Mesenchymal stem cell (in vitro differentiated cells and primary cell): ENCODE measurements at regions not wholly inside any gene's neighbourhood (a gene's known extent, or its start where the extent isn't known, plus 50 kb on each side); places are given as distances from the start of the nearest gene placed in this dataset.

Experiments used
- DNase-seq: peaks from one replicate; pipeline ENCODE4 v3.0.0-alpha.2; 2013
- H2AFZ ChIP-seq: one replicate; pipeline ENCODE4 v1.6.1; 2013; ENCODE audit warnings: low read depth, mild to moderate bottlenecking, control low read depth, inconsistent platforms, low read length, moderate library complexity
- H2AK5ac ChIP-seq: 2 replicates; pipeline ENCODE4 v1.6.1; 2013; ENCODE audit warnings: low read length, moderate library complexity, mild to moderate bottlenecking, inconsistent platforms; ENCODE audit not compliant: severe bottlenecking
- H2BK120ac ChIP-seq: one replicate; pipeline ENCODE4 v1.6.1; 2013; ENCODE audit warnings: low read depth, mild to moderate bottlenecking, inconsistent platforms, low read length, moderate library complexity
- H2BK12ac ChIP-seq, 2 experiments: one replicate each; pipeline ENCODE4 v1.6.1; 2013; ENCODE audit warnings: inconsistent platforms in 2 of 2, low read length in 2 of 2, mild to moderate bottlenecking in 2 of 2, moderate library complexity in 2 of 2, control low read depth in 1 of 2
- H2BK15ac ChIP-seq: one replicate; pipeline ENCODE4 v1.6.1; 2013; ENCODE audit warnings: mild to moderate bottlenecking, low read depth, inconsistent platforms; ENCODE audit not compliant: poor library complexity, severe bottlenecking
- H2BK5ac ChIP-seq: 2 replicates; pipeline ENCODE4 v1.6.1; 2013; ENCODE audit warnings: low read depth, mild to moderate bottlenecking, low read length, control low read depth, inconsistent platforms; ENCODE audit not compliant: poor library complexity, severe bottlenecking
- H3K14ac ChIP-seq, 2 experiments: one replicate each; pipeline ENCODE4 v1.6.1; 2013; ENCODE audit warnings: inconsistent platforms in 2 of 2, low read length in 2 of 2, control low read depth in 1 of 2, mild to moderate bottlenecking in 1 of 2, moderate library complexity in 1 of 2
- H3K18ac ChIP-seq, 2 experiments: one replicate each; pipeline ENCODE4 v1.6.1; 2013; ENCODE audit warnings: inconsistent platforms in 2 of 2, low read length in 2 of 2, control low read depth in 1 of 2, low read depth in 1 of 2, mild to moderate bottlenecking in 1 of 2
- H3K23ac ChIP-seq, 2 experiments: one replicate each; pipeline ENCODE4 v1.6.1; 2013; ENCODE audit warnings: inconsistent platforms in 2 of 2, low read length in 2 of 2, mild to moderate bottlenecking in 2 of 2, moderate library complexity in 2 of 2, control low read depth in 1 of 2
- H3K27ac ChIP-seq: 2 replicates; pipeline ENCODE4 v1.5.1; 2013; ENCODE audit warnings: mild to moderate bottlenecking, moderate library complexity, low read length, control low read depth, inconsistent platforms; ENCODE audit not compliant: poor library complexity, severe bottlenecking
- H3K27me3 ChIP-seq, 2 experiments: 2 replicates each; pipeline versions ENCODE4 v1.6.1 to v1.7.0; 2013; ENCODE audit warnings: low read length in 2 of 2, mild to moderate bottlenecking in 2 of 2, moderate library complexity in 2 of 2, control low read depth in 1 of 2, inconsistent platforms in 1 of 2; ENCODE audit not compliant: control insufficient read depth in 1 of 2, insufficient read depth in 1 of 2
- H3K36me3 ChIP-seq, 2 experiments: 2 replicates each; pipeline versions ENCODE4 v1.6.1 to v1.7.0; 2013; ENCODE audit warnings: low read length in 2 of 2, control low read depth in 1 of 2, inconsistent platforms in 1 of 2, low read depth in 1 of 2, mild to moderate bottlenecking in 1 of 2; ENCODE audit not compliant: insufficient read depth in 2 of 2, control insufficient read depth in 1 of 2
- H3K4ac ChIP-seq, 2 experiments: one replicate each; pipeline ENCODE4 v1.6.1; 2013; ENCODE audit warnings: inconsistent platforms in 2 of 2, low read length in 2 of 2, mild to moderate bottlenecking in 2 of 2, moderate library complexity in 2 of 2, control low read depth in 1 of 2, low read depth in 1 of 2
- H3K4me1 ChIP-seq: 2 replicates; pipeline ENCODE4 v1.6.1; 2013; ENCODE audit warnings: low read depth, low read length, control low read depth; ENCODE audit not compliant: control insufficient read depth, insufficient read depth
- H3K4me2 ChIP-seq: 2 replicates; pipeline ENCODE4 v1.6.1; 2013; ENCODE audit warnings: low read length, mild to moderate bottlenecking, inconsistent platforms; ENCODE audit not compliant: poor library complexity, severe bottlenecking
- H3K4me3 ChIP-seq, 2 experiments: 2 replicates each; pipeline versions ENCODE4 v1.5.1 to v1.7.0; 2013; ENCODE audit warnings: low read length in 2 of 2, mild to moderate bottlenecking in 2 of 2, control low read depth in 1 of 2, low read depth in 1 of 2; ENCODE audit not compliant: insufficient read depth in 1 of 2
- H3K79me1 ChIP-seq: replicated peaks from 2 replicates; pipeline ENCODE4 v1.6.1; 2013; ENCODE audit warnings: mild to moderate bottlenecking, control low read depth, low read length, inconsistent platforms; ENCODE audit not compliant: poor library complexity, severe bottlenecking
- H3K9ac ChIP-seq: 2 replicates; pipeline ENCODE4 v1.7.0; 2013; ENCODE audit warnings: mild to moderate bottlenecking, low read length, moderate library complexity
- H3K9me3 ChIP-seq: 2 replicates; pipeline ENCODE4 v1.7.0; 2013; ENCODE audit warnings: mild to moderate bottlenecking, low read length; ENCODE audit not compliant: control insufficient read depth
- H4K8ac ChIP-seq: one replicate; pipeline ENCODE4 v1.6.1; 2013; ENCODE audit warnings: inconsistent platforms, mild to moderate bottlenecking, low read length, moderate library complexity
- H4K91ac ChIP-seq: one replicate; pipeline ENCODE4 v1.6.1; 2013; ENCODE audit warnings: mild to moderate bottlenecking, low read length, inconsistent platforms
- WGBS: methylation state at CpG from one replicate; pipeline ENCODE4 v1.1.7; 2013; ENCODE audit warnings: mixed read lengths; 5-methylcytosine and 5-hydroxymethylcytosine counted together

DNA sequence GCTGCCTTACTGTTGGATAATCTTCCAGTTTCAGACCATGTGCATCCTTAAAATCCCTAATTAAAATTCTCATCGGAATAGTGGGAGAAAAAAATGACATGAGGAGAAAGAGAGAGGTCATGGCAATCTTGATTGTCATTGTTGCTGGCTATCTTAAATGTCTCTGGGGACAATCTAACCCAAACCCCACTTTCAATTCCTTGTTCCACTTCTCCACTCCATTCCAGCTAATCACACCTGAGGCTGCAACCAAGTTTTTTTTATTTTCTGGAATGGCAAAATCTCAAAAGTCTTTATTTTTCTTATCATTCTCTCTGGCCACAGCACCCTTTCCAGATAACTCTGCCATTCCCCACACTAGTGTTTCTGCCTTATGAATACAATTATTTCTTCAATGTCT is 171.9 kb upstream of the RASA1 start:
- no peak for DNase-seq
- H4K8ac ChIP-seq, result no peak overlapping the region
- no peak overlapping the region for H3K18ac ChIP-seq
- H3K36me3 ChIP-seq, result no peaks in the 10 kb centered on the region
- H2BK120ac ChIP-seq, result no peak overlapping the region
- no peak overlapping the region for H2BK15ac ChIP-seq
- H3K4me2 ChIP-seq, result no peak overlapping the region
- H3K4me1 ChIP-seq, result peaks cover 1% of the 10 kb centered on the region
- no peak overlapping the region for H3K14ac ChIP-seq
- no peaks in the 10 kb centered on the region for H3K79me1 ChIP-seq
- no peak overlapping the region for H3K9ac ChIP-seq
- no peak overlapping the region for H3K4me3 ChIP-seq
- no peak overlapping the region for H3K23ac ChIP-seq
- H2BK5ac ChIP-seq, result no peak overlapping the region
- no peaks in the 10 kb centered on the region for H3K9me3 ChIP-seq
- no peak overlapping the region for H4K91ac ChIP-seq
- no peaks in the 10 kb centered on the region for H3K27me3 ChIP-seq
- WGBS, result no CpG with 5 or more reads among the region's 1 CpG
- H2AK5ac ChIP-seq, result no peak overlapping the region
- H2BK12ac ChIP-seq, result no peak overlapping the region
- H3K4ac ChIP-seq, result no peak overlapping the region
- H2AFZ ChIP-seq, result no peak overlapping the region
- no peak overlapping the region for H3K27ac ChIP-seq

DNA sequence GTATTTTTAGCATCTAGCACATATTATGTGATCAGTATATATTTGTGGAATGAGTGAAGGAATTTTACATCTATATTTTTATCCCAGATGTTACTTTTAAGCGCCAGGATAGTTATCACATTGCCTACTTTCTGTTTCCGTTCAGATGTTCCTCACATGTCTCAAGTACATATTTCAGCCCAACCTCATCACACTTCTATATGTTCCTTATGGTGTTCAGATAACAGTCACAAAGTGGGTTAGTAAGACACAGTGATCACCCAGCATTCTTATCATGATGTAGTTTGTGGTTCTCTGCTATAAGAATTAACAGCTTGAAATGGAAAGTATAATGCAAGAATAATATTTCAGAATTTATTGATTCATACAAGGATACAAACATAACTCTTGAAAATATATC is 170.0 kb upstream of the RASA1 start:
- no peaks in the 10 kb centered on the region for H3K36me3 ChIP-seq
- no peak overlapping the region for H3K23ac ChIP-seq
- H3K9ac ChIP-seq, result no peak overlapping the region
- no peak overlapping the region for H2BK120ac ChIP-seq
- no peak overlapping the region for H3K4me3 ChIP-seq
- DNase-seq, result no peak
- no peak overlapping the region for H3K4ac ChIP-seq
- no peak overlapping the region for H3K4me2 ChIP-seq
- no peak overlapping the region for H2BK12ac ChIP-seq
- H2AK5ac ChIP-seq, result no peak overlapping the region
- WGBS, result 100% methylated on average over 1 of the region's 2 CpGs
- no peaks in the 10 kb centered on the region for H3K27me3 ChIP-seq
- no peaks in the 10 kb centered on the region for H3K9me3 ChIP-seq
- H2BK5ac ChIP-seq, result no peak overlapping the region
- H3K27ac ChIP-seq, result no peak overlapping the region
- H4K8ac ChIP-seq, result no peak overlapping the region
- peaks cover 1% of the 10 kb centered on the region for H3K4me1 ChIP-seq
- H4K91ac ChIP-seq, result no peak overlapping the region
- H3K14ac ChIP-seq, result no peak overlapping the region
- no peak overlapping the region for H2AFZ ChIP-seq
- no peaks in the 10 kb centered on the region for H3K79me1 ChIP-seq
- H2BK15ac ChIP-seq, result no peak overlapping the region
- no peak overlapping the region for H3K18ac ChIP-seq

DNA sequence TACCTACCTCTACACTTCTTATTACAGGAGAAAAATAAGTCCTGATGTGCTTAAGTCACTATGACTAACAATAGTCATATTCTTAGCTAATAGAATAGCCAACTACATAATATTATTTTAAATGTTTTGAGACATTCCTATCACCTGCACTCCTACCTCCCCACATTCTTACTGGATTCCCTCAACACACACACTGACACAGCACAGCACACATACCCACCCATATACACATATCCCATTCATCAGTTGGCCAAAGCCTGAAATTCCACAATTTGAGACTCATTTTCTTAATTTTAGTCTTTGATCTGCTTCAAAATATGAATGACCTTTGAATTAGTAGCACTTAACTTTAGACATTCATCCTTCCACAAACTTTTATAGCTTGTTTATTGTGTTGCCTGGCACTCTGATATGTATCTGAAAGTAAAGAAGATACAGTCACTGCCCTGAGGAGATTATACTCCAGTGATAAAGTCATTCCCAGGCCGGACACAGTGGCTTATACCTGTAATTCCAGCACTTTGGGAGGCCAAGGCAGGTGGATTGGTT is 168.3 kb upstream of the RASA1 start:
- no peak overlapping the region for H3K14ac ChIP-seq
- no peak overlapping the region for H3K4me2 ChIP-seq
- H3K23ac ChIP-seq, result no peak overlapping the region
- H3K27me3 ChIP-seq, result no peaks in the 10 kb centered on the region
- no peak overlapping the region for H3K4ac ChIP-seq
- no peaks in the 10 kb centered on the region for H3K36me3 ChIP-seq
- no peak overlapping the region for H4K8ac ChIP-seq
- H2AK5ac ChIP-seq, result no peak overlapping the region
- no peak overlapping the region for H2BK12ac ChIP-seq
- H3K9me3 ChIP-seq, result no peaks in the 10 kb centered on the region
- H3K4me3 ChIP-seq, result no peak overlapping the region
- no peak overlapping the region for H2BK15ac ChIP-seq
- H4K91ac ChIP-seq, result no peak overlapping the region
- H3K18ac ChIP-seq, result no peak overlapping the region
- H3K9ac ChIP-seq, result no peak overlapping the region
- H2BK5ac ChIP-seq, result no peak overlapping the region
- DNase-seq, result no peak
- no peaks in the 10 kb centered on the region for H3K79me1 ChIP-seq
- peak overlapping the region; percentile 25 for H3K27ac ChIP-seq
- WGBS, result 82% methylated on average over 1 of the region's 1 CpG
- no peak overlapping the region for H2BK120ac ChIP-seq
- no peak overlapping the region for H2AFZ ChIP-seq
- peaks cover 1% of the 10 kb centered on the region for H3K4me1 ChIP-seq

DNA sequence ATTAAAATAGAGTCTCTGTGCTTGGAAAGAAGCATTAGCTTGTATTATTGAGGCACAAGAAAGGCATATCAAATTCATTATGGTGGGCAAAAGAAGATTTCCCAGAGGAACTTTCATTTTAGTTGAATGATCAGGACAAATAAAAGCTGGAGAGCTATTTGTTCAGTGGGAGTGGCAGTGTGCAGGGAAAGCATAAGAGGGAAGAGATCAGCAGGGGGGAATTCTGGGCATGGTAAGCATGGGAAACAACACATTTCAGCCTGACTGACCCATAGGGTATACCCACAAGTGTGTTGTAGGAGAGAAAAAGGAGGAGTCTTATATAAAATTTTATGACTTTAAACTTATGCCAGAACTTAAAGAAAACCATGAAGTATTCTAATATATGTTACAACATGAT is 167.7 kb upstream of the RASA1 start:
- no peak overlapping the region for H3K9ac ChIP-seq
- no peak overlapping the region for H2AFZ ChIP-seq
- no peaks in the 10 kb centered on the region for H3K79me1 ChIP-seq
- H3K4me3 ChIP-seq, result no peak overlapping the region
- no peak overlapping the region for H2BK12ac ChIP-seq
- no peak overlapping the region for H3K27ac ChIP-seq
- H2BK120ac ChIP-seq, result no peak overlapping the region
- no peak overlapping the region for H3K14ac ChIP-seq
- no peak overlapping the region for H4K8ac ChIP-seq
- no peak overlapping the region for H3K4ac ChIP-seq
- H3K36me3 ChIP-seq, result no peaks in the 10 kb centered on the region
- H3K4me2 ChIP-seq, result no peak overlapping the region
- H4K91ac ChIP-seq, result no peak overlapping the region
- peaks cover 1% of the 10 kb centered on the region for H3K4me1 ChIP-seq
- H3K18ac ChIP-seq, result no peak overlapping the region
- no peak for DNase-seq
- H2BK5ac ChIP-seq, result no peak overlapping the region
- H3K23ac ChIP-seq, result no peak overlapping the region
- H2AK5ac ChIP-seq, result no peak overlapping the region
- no peaks in the 10 kb centered on the region for H3K9me3 ChIP-seq
- no peak overlapping the region for H2BK15ac ChIP-seq
- no peaks in the 10 kb centered on the region for H3K27me3 ChIP-seq
